AG08395 (cell line): ENCODE measurements at regions not wholly inside any gene's neighbourhood (a gene's known extent, or its start where the extent isn't known, plus 50 kb on each side); places are given as distances from the start of the nearest gene placed in this dataset.

Experiments
- DNase-seq: peaks from one replicate; pipeline ENCODE4 v3.0.0; 2012; ENCODE audit warnings: mixed read lengths, low spot score

- DNase-seq: no peak
Observed at GRCh38 chr5:30051976-30052375, 1141.5 kb upstream of the CDH6 start.

- DNase-seq: no peak
Observed at GRCh38 chr5:30050056-30050815, 1143.2 kb upstream of the CDH6 start.

DNA sequence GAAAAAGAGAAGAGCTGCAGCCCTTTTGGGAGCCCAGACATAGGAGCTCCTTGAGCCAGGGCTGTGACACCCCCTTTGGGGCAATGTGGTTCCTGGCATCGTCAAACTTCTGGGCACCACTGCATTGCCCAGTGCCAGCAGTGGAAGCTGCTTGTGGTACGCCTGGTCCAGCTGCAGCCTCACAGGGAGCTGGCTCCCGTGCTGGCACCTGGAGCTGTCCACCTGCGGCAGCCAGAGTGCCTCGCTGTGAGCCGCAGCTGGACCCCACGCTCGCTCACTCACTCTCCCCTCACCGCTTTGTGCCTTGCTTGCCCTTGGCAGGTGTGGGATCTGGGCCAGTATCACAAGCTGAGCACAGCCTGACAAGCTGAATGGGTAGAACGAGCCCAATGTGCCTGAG is 1150.8 kb upstream of the CDH6 start:
- no peak for DNase-seq

GRCh38 chr5:30041831-30042385 is 1151.6 kb upstream of the CDH6 start:
- no peak for DNase-seq

DNA sequence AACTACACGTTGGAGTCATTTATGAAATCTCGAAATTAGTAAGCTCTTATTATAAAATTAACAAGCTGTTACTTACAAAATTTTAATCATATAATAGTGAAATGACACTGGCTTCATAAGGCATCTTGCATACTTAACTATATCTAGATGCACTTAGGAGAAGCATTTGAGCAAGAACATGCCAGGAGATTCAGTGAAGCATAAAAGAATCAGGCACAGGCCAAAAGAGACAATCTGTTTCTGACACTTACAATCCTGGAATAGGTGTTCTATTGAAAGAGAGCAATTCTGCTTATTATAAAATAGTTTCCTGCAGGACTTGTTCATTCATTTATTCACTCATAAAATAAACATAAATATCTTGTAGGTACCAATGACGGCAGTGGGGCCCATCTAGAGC is 1152.2 kb upstream of the CDH6 start:
- no peak for DNase-seq

GRCh38 chr5:30040488-30041118 is 1152.9 kb upstream of the CDH6 start:
- peak; percentile 1 for DNase-seq

DNA sequence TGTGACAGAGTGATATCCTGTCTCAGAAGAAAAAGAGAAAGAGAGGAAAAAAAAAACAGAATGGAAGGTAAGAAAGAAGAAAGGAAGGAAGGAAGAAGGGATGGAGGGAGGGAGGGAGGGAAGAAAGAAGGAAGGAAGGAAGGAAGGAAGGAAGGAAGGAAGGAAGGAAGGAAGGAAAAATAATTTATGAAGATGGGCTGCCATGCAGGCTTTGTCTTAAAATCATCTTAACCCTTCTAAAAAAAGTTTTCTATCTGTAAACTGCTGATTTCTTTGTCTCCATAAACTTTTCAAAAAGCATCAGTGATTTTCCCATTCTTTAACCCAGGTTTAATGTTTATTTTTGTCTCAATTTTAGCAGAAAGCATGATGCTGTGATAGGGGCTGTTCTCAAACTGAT is 1154.1 kb upstream of the CDH6 start:
- no peak for DNase-seq

GRCh38 chr5:30034870-30035269 is 1158.6 kb upstream of the CDH6 start:
- no peak for DNase-seq

DNA sequence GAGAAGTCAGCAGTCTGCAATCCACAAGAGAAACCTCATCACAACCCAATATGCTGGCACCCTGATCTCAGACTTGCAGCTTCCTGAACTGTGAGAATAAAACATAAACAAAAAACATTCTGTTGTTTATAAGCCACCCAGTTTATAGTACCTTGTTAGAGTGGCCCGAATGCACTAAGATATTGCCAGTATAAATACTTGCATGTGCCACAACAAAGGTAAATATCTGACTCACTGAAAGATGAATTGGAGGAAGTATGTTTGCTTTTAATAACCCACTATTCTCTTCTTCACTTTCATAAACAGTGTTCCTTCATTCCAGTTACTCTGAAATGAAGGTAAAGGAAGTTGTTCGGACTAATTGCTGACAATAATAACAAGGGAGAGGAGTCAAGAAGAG is 1163.4 kb upstream of the CDH6 start:
- no peak for DNase-seq

- DNase-seq: no peak
Observed at GRCh38 chr5:30001826-30002225, 1191.7 kb upstream of the CDH6 start.

GRCh38 chr5:30000231-30000630 is 1193.3 kb upstream of the CDH6 start:
- DNase-seq: no peak

DNA sequence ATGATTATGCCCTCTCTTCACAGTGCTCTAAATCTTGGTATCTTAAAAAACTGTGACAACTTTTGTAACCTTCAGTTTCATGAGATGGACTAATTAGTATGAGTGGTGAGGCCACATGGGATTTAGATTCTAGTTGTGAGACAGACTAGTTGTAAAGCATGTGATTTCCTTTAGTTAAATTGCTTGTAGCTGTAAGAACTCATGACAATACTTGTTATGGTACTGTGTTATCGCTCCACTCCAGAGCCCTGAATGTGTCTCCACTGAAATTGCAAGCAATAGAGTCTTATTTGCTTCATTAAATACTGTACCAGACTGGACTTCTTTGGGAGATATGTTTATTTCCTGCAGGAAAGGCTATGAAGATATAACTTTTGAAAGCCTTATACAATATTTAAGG is 1198.3 kb upstream of the CDH6 start:
- no peak for DNase-seq

GRCh38 chr5:29994519-29994918 is 1199.0 kb upstream of the CDH6 start:
- DNase-seq: no peak

DNA sequence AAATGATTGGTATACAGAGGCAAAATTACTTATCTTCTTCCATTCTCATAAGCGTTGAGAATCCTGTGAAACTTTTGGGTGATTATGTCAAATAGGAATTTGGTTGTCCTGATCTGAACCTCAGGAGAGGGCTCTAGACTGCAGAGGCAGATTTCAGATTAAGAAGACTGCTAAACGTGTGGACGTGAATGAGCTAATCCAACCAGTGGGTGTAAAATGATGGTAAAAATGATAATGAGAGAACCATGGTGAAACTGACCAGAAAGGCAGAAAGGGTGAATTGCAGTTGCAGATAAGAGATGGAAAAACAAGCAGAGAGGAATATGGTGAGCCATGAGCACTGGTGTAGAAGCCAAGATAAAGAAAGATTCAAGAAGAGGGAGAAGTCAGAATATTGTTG is 1200.2 kb upstream of the CDH6 start:
- DNase-seq: no peak

GRCh38 chr5:29992248-29992647 is 1201.2 kb upstream of the CDH6 start:
- no peak for DNase-seq

DNA sequence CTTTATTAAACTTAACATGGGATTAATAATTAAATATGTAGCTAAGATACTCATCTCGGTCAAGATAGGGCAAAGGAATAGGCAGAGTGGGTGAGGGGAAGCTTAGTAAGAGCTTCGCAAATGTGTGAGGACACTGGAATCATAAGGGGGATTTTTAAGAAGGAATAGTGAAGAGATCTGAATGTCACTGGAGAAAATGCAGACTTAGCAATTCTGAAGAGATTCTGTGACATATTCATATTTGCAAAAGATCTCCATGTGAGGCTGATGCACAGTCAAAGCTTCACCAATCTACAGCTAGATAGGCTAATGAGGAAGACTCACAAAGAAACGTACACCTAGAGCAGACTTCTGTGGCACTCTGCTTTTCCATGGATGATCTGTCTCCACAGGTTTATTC is 1202.8 kb upstream of the CDH6 start:
- DNase-seq: no peak

- no peak for DNase-seq
Observed at GRCh38 chr5:29984156-29984540, 1209.3 kb upstream of the CDH6 start.

GRCh38 chr5:29983528-29984155 is 1209.8 kb upstream of the CDH6 start:
- no peak for DNase-seq

DNA sequence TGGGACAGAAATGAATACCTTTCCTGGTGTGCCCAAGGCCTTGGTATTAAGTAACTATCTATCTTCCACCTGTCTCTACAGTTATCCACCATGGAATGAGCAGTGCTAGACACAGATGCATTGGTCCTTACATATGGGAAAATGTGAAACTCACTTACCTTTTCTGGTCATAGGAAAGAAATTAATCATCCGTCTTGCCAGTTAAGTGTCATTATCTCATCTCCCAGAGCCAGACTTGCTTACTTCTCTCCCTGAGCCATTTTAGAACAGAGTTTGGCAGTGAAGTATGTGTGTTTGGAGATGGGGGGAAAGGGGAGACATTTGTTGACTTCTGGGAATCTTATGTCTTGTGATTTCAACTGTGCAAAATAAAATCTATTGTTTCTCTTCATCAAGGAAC is 1211.0 kb upstream of the CDH6 start:
- no peak for DNase-seq

- DNase-seq: no peak
Observed at GRCh38 chr5:29972597-29972996, 1220.9 kb upstream of the CDH6 start.

GRCh38 chr5:29963956-29964355 is 1229.5 kb upstream of the CDH6 start:
- no peak for DNase-seq

DNA sequence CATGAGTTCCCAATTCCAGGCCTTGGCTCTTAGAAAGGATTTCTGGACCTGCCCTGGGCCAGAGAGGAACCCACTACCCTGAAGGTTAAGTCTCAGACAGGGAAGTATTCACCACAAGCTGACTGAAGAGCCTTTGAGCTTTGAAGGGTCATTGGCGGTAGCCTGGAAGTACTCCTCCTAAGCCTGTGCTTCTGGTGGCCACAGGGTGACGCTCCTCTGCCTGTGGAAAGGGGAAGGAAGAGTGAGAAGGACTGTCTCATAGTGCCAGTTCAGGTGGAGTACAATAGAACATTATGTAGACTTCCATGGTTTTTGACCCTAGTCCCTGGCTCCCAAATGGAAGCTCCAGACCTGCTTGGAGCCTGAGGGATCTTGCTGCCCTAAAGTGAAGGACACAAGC is 1233.2 kb upstream of the CDH6 start:
- no peak for DNase-seq

- no peak for DNase-seq
Observed at GRCh38 chr5:29950416-29951145, 1242.9 kb upstream of the CDH6 start.
